ENCODE measurements at regions not wholly inside any gene's neighbourhood (a gene's known extent, or its start where the extent isn't known, plus 50 kb on each side); places are given as distances from the start of the nearest gene placed in this dataset.
A peak's percentile ranks its signal among the peaks of the same experiment; 100 is the strongest.

- Histone ChIP-seq H3K27me3 (replicated peaks; ENCODE audit: control insufficient read depth, insufficient read depth, low read length) (no peaks in the 10 kb centered on the region), H3K4me3 (replicated peaks; ENCODE audit: low read depth, low read length) (no peak overlapping the region), H3K36me3 (ENCODE audit: control insufficient read depth, insufficient read depth, low read length) (no peaks in the 10 kb centered on the region)
- TF ChIP-seq CTCF (IDR thresholded peaks at IDR 0.05; ENCODE audit: insufficient read depth, low read length, poor library complexity, severe bottlenecking), result no peak
- DNase-seq (ENCODE audit: extremely low read depth, insufficient read length), result no peak
Measured at GRCh38 chr10:83987216-83987615, 152.1 kb upstream of the GHITM start.

- Histone ChIP-seq H3K36me3 (ENCODE audit: control insufficient read depth, insufficient read depth, low read length) (no peaks in the 10 kb centered on the region), H3K27me3 (replicated peaks; ENCODE audit: control insufficient read depth, insufficient read depth, low read length) (no peaks in the 10 kb centered on the region), H3K4me3 (replicated peaks; ENCODE audit: low read depth, low read length) (no peak overlapping the region)
- DNase-seq (ENCODE audit: extremely low read depth, insufficient read length), result no peak
- TF ChIP-seq CTCF (IDR thresholded peaks at IDR 0.05; ENCODE audit: insufficient read depth, low read length, poor library complexity, severe bottlenecking), result no peak
Measured at GRCh38 chr10:83988435-83988834, 150.9 kb upstream of the GHITM start.

GRCh38 chr10:83990126-83990525, 149.2 kb upstream of the GHITM start:
- no peaks in the 10 kb centered on the region for H3K36me3 ChIP-seq (ENCODE audit: control insufficient read depth, insufficient read depth, low read length)
- no peaks in the 10 kb centered on the region for H3K27me3 ChIP-seq (replicated peaks; ENCODE audit: control insufficient read depth, insufficient read depth, low read length)
- H3K4me3 ChIP-seq (replicated peaks; ENCODE audit: low read depth, low read length), result no peak overlapping the region
- TF ChIP-seq CTCF (IDR thresholded peaks at IDR 0.05; ENCODE audit: insufficient read depth, low read length, poor library complexity, severe bottlenecking), result no peak
- peak; percentile 57 for DNase-seq (ENCODE audit: extremely low read depth, insufficient read length)

- TF ChIP-seq CTCF (IDR thresholded peaks at IDR 0.05; ENCODE audit: insufficient read depth, low read length, poor library complexity, severe bottlenecking), result peak; percentile 80
- no peaks in the 10 kb centered on the region for H3K27me3 ChIP-seq (replicated peaks; ENCODE audit: control insufficient read depth, insufficient read depth, low read length)
- no peak overlapping the region for H3K4me3 ChIP-seq (replicated peaks; ENCODE audit: low read depth, low read length)
- DNase-seq (ENCODE audit: extremely low read depth, insufficient read length), result no peak
- no peaks in the 10 kb centered on the region for H3K36me3 ChIP-seq (ENCODE audit: control insufficient read depth, insufficient read depth, low read length)
Measured at GRCh38 chr10:83991986-83992753, 147.1 kb upstream of the GHITM start.

GRCh38 chr10:83994325-83994724, 145.0 kb upstream of the GHITM start:
- H3K36me3 ChIP-seq (ENCODE audit: control insufficient read depth, insufficient read depth, low read length), result no peaks in the 10 kb centered on the region
- H3K27me3 ChIP-seq (replicated peaks; ENCODE audit: control insufficient read depth, insufficient read depth, low read length), result no peaks in the 10 kb centered on the region
- DNase-seq (ENCODE audit: extremely low read depth, insufficient read length), result no peak
- TF ChIP-seq CTCF (IDR thresholded peaks at IDR 0.05; ENCODE audit: insufficient read depth, low read length, poor library complexity, severe bottlenecking), result no peak
- no peak overlapping the region for H3K4me3 ChIP-seq (replicated peaks; ENCODE audit: low read depth, low read length)

Data from GM06990 (cell line).